CD8-positive, alpha-beta memory T cell (primary cell): ENCODE measurements at regions not wholly inside any gene's neighbourhood (a gene's known extent, or its start where the extent isn't known, plus 50 kb on each side); places are given as distances from the start of the nearest gene placed in this dataset.
A peak's percentile ranks its signal among the peaks of the same experiment; 100 is the strongest.

Experiments
- CTCF ChIA-PET: fragments of 350-600 bp; sonication (Branson Sonifier 250); formaldehyde crosslinking; loops from one replicate; lab custom pipeline; 2021; ENCODE audit warnings: antibody characterized with exemption; lab: Charles Lee
- POLR2A ChIA-PET: fragments of 350-600 bp; sonication (Branson Sonifier 250); formaldehyde crosslinking; loops from one replicate; lab custom pipeline; 2021; ENCODE audit warnings: antibody characterized with exemption; lab: Charles Lee
- DNase-seq, 5 donors: peaks; one replicate each; pipeline versions ENCODE4 v3.0.0 to v3.0.0-alpha.2; 2020 to 2022; ENCODE audit warnings: mixed read lengths in 1 of 5
- H3K27ac ChIP-seq: one replicate; pipeline ENCODE4 v1.7.0; 2013; ENCODE audit warnings: low read depth, mild to moderate bottlenecking, low read length, moderate library complexity
- H3K27me3 ChIP-seq: 2 replicates; pipeline ENCODE4 v1.7.0; 2013; ENCODE audit warnings: low read length, mild to moderate bottlenecking; ENCODE audit not compliant: insufficient read depth, poor library complexity, severe bottlenecking
- H3K36me3 ChIP-seq: 2 replicates; pipeline ENCODE4 v1.7.0; 2013; ENCODE audit warnings: mild to moderate bottlenecking, low read length, moderate library complexity; ENCODE audit not compliant: insufficient read depth
- H3K4me1 ChIP-seq: 2 replicates; pipeline ENCODE4 v1.7.0; 2013; ENCODE audit warnings: mild to moderate bottlenecking, low read length, moderate library complexity; ENCODE audit not compliant: insufficient read depth
- H3K4me3 ChIP-seq: 2 replicates; pipeline ENCODE4 v1.7.0; 2013; ENCODE audit warnings: mild to moderate bottlenecking, low read length
- H3K9me3 ChIP-seq: 2 replicates; pipeline ENCODE4 v1.7.0; 2013; ENCODE audit warnings: mild to moderate bottlenecking, low read length
- H3K27ac Mint-ChIP-seq, 8 donors: one replicate each; pipeline ENCODE4 v1.8.0; 2020 to 2021; ENCODE audit warnings: mixed read lengths in 8 of 8, mild to moderate bottlenecking in 6 of 8, inconsistent platforms in 3 of 8, moderate library complexity in 3 of 8
- H3K27me3 Mint-ChIP-seq, 2 donors: one replicate each; pipeline ENCODE4 v1.8.0; 2020 to 2021; ENCODE audit warnings: mixed read lengths in 2 of 2, mild to moderate bottlenecking in 1 of 2, moderate library complexity in 1 of 2
- H3K36me3 Mint-ChIP-seq, 3 donors: one replicate each; pipeline ENCODE4 v1.8.0; 2020 to 2021; ENCODE audit warnings: mixed read lengths in 3 of 3, inconsistent platforms in 1 of 3, mild to moderate bottlenecking in 1 of 3
- H3K4me1 Mint-ChIP-seq, 3 donors: one replicate each; pipeline ENCODE4 v1.8.0; 2020 to 2021; ENCODE audit warnings: mixed read lengths in 3 of 3, inconsistent platforms in 1 of 3, mild to moderate bottlenecking in 1 of 3
- H3K4me3 Mint-ChIP-seq, 7 donors: one replicate each; pipeline ENCODE4 v1.8.0; 2020 to 2021; ENCODE audit warnings: mixed read lengths in 7 of 7, mild to moderate bottlenecking in 6 of 7, moderate library complexity in 4 of 7, inconsistent platforms in 2 of 7
- H3K9me3 Mint-ChIP-seq, 5 donors: one replicate each; pipeline ENCODE4 v1.8.0; 2020 to 2022; ENCODE audit warnings: mixed read lengths in 5 of 5, mild to moderate bottlenecking in 3 of 5, moderate library complexity in 2 of 5, inconsistent platforms in 1 of 5

DNA sequence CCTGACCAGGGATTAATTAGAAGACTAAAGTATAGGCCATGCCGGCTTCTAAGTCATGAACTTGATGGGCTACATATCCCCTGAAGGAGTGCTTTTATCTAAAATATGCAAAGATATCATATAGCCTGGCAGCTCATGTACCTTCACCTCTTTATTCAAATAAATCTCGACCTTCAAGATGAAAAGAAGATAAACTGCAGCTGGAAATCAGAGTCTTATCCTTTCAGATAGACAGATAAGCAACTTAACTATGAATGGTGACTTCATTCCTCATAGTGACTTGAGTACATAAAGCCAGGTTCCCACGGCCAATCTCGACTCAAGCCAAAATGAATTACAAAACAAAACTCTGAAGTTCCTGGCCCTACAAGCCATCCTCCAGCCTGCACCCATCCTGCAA lies 165.3 kb upstream of the KLHL29 start:
- no peaks in the 10 kb centered on the region for H3K4me1 Mint-ChIP-seq
- Histone ChIP-seq H3K27me3 (no peaks in the 10 kb centered on the region), H3K9me3 (no peaks in the 10 kb centered on the region), H3K36me3 (no peaks in the 10 kb centered on the region), H3K4me3 (no peak overlapping the region), H3K27ac (no peak overlapping the region), H3K4me1 (no peaks in the 10 kb centered on the region)
- ChIA-PET POLR2A (no interaction called here), CTCF (no interaction called here)
- H3K4me3 Mint-ChIP-seq = no peak overlapping the region
- no peak overlapping the region for H3K27ac Mint-ChIP-seq
- H3K36me3 Mint-ChIP-seq = no peaks in the 10 kb centered on the region
- peaks cover 0 to 4% (median 0%) of the 10 kb centered on the region in 5 donors for H3K9me3 Mint-ChIP-seq
- H3K27me3 Mint-ChIP-seq = no peaks in the 10 kb centered on the region
- DNase-seq = no peak

DNA sequence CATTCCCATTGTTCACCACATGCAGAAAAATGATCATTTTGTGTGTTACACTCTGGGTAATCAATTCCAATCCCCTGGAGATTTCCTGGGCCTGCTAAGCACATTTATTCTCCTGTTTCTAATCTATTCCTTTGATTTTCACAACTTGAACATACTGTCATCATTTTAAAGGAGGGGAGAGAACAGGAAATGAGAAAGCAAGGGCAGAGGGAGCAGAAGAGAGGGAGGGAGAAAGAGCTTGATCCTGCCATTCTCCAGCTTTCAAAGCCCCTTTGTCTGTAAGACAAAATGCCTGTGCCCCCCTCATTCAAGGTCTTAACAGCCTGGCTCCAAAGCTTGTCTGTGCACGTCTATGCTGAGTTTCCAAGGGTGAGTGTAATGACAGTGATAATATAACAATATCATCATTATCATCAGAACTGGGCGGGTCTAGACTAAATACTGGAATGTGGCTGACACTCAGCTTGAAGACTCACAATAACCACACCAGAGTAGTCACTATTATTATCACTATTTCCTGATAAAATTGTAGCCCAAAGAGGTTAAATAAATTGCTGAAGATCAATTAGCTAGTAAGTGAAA lies 164.4 kb upstream of the KLHL29 start:
- Histone ChIP-seq H3K36me3 (no peaks in the 10 kb centered on the region), H3K27ac (no peak overlapping the region), H3K27me3 (no peaks in the 10 kb centered on the region), H3K4me1 (no peaks in the 10 kb centered on the region), H3K9me3 (no peaks in the 10 kb centered on the region), H3K4me3 (no peak overlapping the region)
- Mint-ChIP-seq H3K4me3 (no peak overlapping the region), H3K36me3 (no peaks in the 10 kb centered on the region), H3K27me3 (no peaks in the 10 kb centered on the region), H3K27ac (no peak overlapping the region), H3K9me3 (peaks cover 0 to 4% (median 0%) of the 10 kb centered on the region in 5 donors), H3K4me1 (no peaks in the 10 kb centered on the region)
- CTCF ChIA-PET = no interaction called here
- DNase-seq = no peak
- POLR2A ChIA-PET = no interaction called here

DNA sequence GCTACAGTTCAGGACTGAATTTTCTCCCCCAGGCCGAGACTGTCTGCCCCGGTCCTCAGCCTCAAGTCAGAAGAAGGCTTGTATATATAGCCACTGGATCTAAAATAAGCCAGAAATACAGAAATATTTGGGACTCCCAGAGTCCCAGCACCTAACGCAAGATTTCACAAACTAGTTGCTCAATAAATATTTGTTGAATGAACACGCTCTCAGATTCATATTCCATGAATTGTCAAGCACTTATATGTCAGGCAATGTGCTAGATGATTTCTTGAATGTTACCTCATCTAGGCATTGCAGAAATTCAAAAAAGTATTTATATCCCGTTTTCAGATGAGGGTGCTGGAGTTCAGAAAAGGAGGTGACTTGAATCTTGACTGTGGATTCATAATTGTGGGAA lies 163.7 kb upstream of the KLHL29 start:
- Mint-ChIP-seq H3K27ac (no peak overlapping the region), H3K36me3 (no peaks in the 10 kb centered on the region), H3K9me3 (peaks cover 0 to 4% (median 0%) of the 10 kb centered on the region in 5 donors), H3K4me1 (no peaks in the 10 kb centered on the region), H3K4me3 (no peak overlapping the region), H3K27me3 (no peaks in the 10 kb centered on the region)
- no peaks in the 10 kb centered on the region for H3K4me1 ChIP-seq
- CTCF ChIA-PET = no interaction called here
- H3K4me3 ChIP-seq = no peak overlapping the region
- DNase-seq = no peak
- no peaks in the 10 kb centered on the region for H3K9me3 ChIP-seq
- no peaks in the 10 kb centered on the region for H3K36me3 ChIP-seq
- H3K27me3 ChIP-seq = no peaks in the 10 kb centered on the region
- POLR2A ChIA-PET = no interaction called here
- H3K27ac ChIP-seq = no peak overlapping the region

DNA sequence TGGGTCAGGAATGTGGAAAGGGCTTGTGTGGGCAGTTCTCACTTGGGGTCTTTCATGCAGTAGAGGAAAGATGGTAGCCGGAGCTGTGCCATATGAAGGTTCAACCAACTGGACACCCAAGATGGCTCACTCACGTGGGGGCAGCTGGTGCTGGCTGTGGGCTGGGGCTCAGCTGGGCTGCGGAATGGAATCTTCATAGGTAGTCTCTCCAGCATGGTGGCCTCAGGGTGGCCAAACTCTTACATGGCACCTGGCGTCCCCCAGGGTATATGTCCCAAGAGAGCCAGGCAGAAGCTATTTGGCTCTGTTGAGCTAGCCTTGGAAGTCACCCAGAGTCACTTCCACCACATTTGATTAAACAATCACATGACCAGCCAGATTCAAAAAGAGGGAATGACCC lies 163.1 kb upstream of the KLHL29 start:
- H3K4me3 Mint-ChIP-seq = no peak overlapping the region
- Histone ChIP-seq H3K4me3 (no peak overlapping the region), H3K36me3 (no peaks in the 10 kb centered on the region), H3K27me3 (no peaks in the 10 kb centered on the region), H3K4me1 (no peaks in the 10 kb centered on the region), H3K27ac (no peak overlapping the region), H3K9me3 (no peaks in the 10 kb centered on the region)
- H3K9me3 Mint-ChIP-seq = peaks cover 0 to 4% (median 0%) of the 10 kb centered on the region in 5 donors
- no peaks in the 10 kb centered on the region for H3K4me1 Mint-ChIP-seq
- CTCF ChIA-PET = no interaction called here
- POLR2A ChIA-PET = no interaction called here
- H3K27me3 Mint-ChIP-seq = no peaks in the 10 kb centered on the region
- H3K36me3 Mint-ChIP-seq = no peaks in the 10 kb centered on the region
- no peak for DNase-seq
- peak overlapping the region in 2 of 8 donors; percentile 26 to 47 for H3K27ac Mint-ChIP-seq

DNA sequence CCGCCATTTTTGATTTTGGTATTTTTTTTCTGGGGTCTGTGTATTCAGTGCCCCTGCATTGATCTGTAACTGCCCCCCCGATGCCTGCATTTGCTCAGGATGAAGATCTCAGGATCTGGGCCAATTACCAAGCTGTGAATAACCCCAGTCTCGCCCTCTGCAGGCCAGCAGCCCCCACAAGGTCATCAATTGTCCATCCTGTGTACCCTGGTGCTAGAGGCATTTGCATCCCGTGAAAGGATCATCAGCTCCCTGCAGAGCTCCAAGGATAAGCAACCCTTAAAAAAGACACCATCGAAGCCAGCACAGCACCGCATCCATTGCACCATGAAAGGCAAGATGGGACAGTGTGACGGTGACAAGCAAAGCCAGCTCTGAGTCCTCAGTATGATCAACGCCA lies 154.1 kb upstream of the KLHL29 start:
- Histone ChIP-seq H3K27me3 (no peaks in the 10 kb centered on the region), H3K27ac (no peak overlapping the region), H3K9me3 (no peaks in the 10 kb centered on the region), H3K4me3 (no peak overlapping the region), H3K4me1 (no peaks in the 10 kb centered on the region), H3K36me3 (no peaks in the 10 kb centered on the region)
- H3K9me3 Mint-ChIP-seq = peaks cover 0 to 7% (median 0%) of the 10 kb centered on the region in 5 donors
- no peaks in the 10 kb centered on the region for H3K4me1 Mint-ChIP-seq
- no peaks in the 10 kb centered on the region for H3K36me3 Mint-ChIP-seq
- ChIA-PET POLR2A (no interaction called here), CTCF (no interaction called here)
- H3K27ac Mint-ChIP-seq = no peak overlapping the region
- H3K27me3 Mint-ChIP-seq = peaks cover 0 to 1% of the 10 kb centered on the region in 2 donors
- DNase-seq = no peak
- H3K4me3 Mint-ChIP-seq = no peak overlapping the region

DNA sequence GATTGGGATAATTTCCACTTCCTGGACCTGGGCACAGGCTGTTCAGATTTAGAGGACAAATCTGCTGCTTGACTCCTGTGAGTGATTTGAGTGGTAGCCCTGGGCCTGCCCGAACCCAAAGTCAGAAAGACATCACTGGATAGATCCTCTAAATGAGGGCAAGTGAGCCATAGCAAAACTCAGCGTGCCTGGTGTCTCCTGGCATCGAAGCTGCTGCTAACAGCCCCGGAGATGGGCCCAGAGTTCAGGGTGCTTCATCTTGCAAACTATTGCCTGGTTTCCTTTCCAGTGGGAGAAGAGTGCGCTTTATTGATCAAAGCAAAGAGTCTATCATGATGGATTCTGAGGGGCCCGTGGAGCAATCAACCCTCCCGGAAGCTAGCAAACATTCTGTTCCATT lies 153.1 kb upstream of the KLHL29 start:
- no peaks in the 10 kb centered on the region for H3K36me3 Mint-ChIP-seq

DNA sequence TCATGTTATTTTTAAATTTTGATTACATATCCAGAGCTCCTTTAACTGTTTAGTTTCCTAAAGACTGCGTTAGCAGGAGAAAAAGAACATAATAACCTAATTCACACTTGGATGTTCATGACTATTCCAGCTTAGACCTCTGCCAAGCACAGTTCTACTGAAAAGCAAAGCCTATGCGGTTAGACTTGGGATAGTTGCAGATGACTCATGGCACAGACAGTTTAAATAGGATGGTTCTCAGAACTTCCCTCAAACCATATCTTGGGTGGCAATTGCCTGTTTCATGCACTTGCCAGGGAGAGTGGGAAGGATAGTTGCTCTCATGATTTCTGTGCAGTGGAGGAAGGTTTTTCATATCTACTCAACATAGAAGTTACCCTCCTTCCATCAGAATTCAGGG lies 149.7 kb upstream of the KLHL29 start:
- DNase-seq = no peak
- H3K4me1 Mint-ChIP-seq = no peaks in the 10 kb centered on the region
- no peak overlapping the region for H3K27ac Mint-ChIP-seq
- Histone ChIP-seq H3K36me3 (no peaks in the 10 kb centered on the region), H3K9me3 (no peaks in the 10 kb centered on the region), H3K27me3 (no peaks in the 10 kb centered on the region), H3K27ac (no peak overlapping the region), H3K4me1 (no peaks in the 10 kb centered on the region), H3K4me3 (no peak overlapping the region)
- H3K9me3 Mint-ChIP-seq = peaks cover 0 to 7% (median 1%) of the 10 kb centered on the region in 5 donors
- no peak overlapping the region for H3K4me3 Mint-ChIP-seq
- ChIA-PET POLR2A (no interaction called here), CTCF (no interaction called here)
- H3K36me3 Mint-ChIP-seq = no peaks in the 10 kb centered on the region
- H3K27me3 Mint-ChIP-seq = peaks cover 0 to 1% of the 10 kb centered on the region in 2 donors

More for the DNA sequence above, 153.1 kb upstream of the KLHL29 start:
- Histone ChIP-seq H3K9me3 (no peaks in the 10 kb centered on the region), H3K36me3 (no peaks in the 10 kb centered on the region), H3K4me3 (no peak overlapping the region), H3K27ac (no peak overlapping the region), H3K4me1 (no peaks in the 10 kb centered on the region), H3K27me3 (no peaks in the 10 kb centered on the region)
- no peak for DNase-seq
- Mint-ChIP-seq H3K4me3 (no peak overlapping the region), H3K27me3 (peaks cover 0 to 1% of the 10 kb centered on the region in 2 donors), H3K27ac (no peak overlapping the region), H3K4me1 (no peaks in the 10 kb centered on the region), H3K9me3 (peaks cover 0 to 7% (median 0%) of the 10 kb centered on the region in 5 donors)
- ChIA-PET CTCF (no interaction called here), POLR2A (no interaction called here)

DNA sequence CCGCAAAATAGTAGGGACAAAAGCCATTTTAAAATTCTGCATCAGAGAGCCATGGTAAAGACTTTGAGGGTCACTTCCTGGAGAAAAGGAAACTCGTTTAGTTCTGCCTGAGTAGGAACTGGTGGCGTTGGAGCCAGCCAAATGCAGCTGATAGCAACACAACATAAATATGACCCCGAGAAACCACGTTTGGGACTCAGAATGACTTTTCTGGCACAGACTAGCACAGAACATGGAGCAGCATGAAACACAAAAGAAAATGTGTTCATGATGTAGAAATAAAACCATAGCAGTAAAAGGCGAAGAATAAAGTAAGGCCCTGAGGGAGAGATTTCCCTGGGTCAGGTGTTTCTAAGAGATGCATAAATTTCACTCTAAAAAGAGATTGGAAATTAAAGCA lies 149.2 kb upstream of the KLHL29 start:
- Histone ChIP-seq H3K27me3 (no peaks in the 10 kb centered on the region), H3K36me3 (no peaks in the 10 kb centered on the region), H3K4me3 (no peak overlapping the region), H3K9me3 (no peaks in the 10 kb centered on the region), H3K27ac (no peak overlapping the region), H3K4me1 (no peaks in the 10 kb centered on the region)
- no peaks in the 10 kb centered on the region for H3K36me3 Mint-ChIP-seq
- no peak for DNase-seq
- peaks cover 0 to 1% of the 10 kb centered on the region in 2 donors for H3K27me3 Mint-ChIP-seq
- H3K27ac Mint-ChIP-seq = no peak overlapping the region
- POLR2A ChIA-PET = no interaction called here
- no peak overlapping the region for H3K4me3 Mint-ChIP-seq
- H3K4me1 Mint-ChIP-seq = no peaks in the 10 kb centered on the region
- CTCF ChIA-PET = no interaction called here
- peaks cover 0 to 6% (median 1%) of the 10 kb centered on the region in 5 donors for H3K9me3 Mint-ChIP-seq
